AG09319 (cell line): ENCODE measurements at regions not wholly inside any gene's neighbourhood (a gene's known extent, or its start where the extent isn't known, plus 50 kb on each side); places are given as distances from the start of the nearest gene placed in this dataset.

ENCODE experiments used
- DNase-seq: peaks from one replicate; pipeline ENCODE4 v3.0.0-alpha.2; 2010; ENCODE audit warnings: low read depth; ENCODE audit errors: extremely low read depth
- CTCF ChIP-seq: IDR thresholded peaks from 2 replicates; pipeline ENCODE4 v1.5.1; 2011; ENCODE audit warnings: low read depth, mild to moderate bottlenecking, inconsistent platforms, low read length, moderate library complexity

GRCh38 chr1:55457874-55458273, 242.7 kb upstream of the USP24 start:
- no peak for TF ChIP-seq CTCF
- DNase-seq = no peak

GRCh38 chr1:55456971-55457370, 241.8 kb upstream of the USP24 start:
- no peak for TF ChIP-seq CTCF

GRCh38 chr1:55448261-55448660, 233.1 kb upstream of the USP24 start:
- DNase-seq = no peak
- no peak for TF ChIP-seq CTCF

More at GRCh38 chr1:55456971-55457370, 241.8 kb upstream of the USP24 start:
- no peak for DNase-seq

DNA sequence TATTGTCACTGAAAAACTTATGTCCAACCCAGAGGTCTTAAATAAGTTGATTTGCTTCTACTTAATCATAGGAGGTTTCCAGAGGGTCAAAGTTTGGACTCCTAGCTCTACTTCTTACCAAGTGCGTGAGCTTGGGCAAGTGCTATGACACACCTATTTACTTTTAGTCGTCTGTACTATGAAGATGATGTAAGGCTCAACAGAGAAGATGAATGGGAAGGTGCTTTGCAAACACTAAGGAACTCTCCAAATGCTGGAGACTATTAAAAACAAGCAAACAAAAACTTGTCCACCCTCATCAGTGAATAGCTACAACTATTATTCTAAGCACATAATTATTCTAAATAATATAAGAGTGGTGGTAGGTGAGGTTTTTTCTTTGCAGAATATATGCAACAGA, 232.3 kb upstream of the USP24 start:
- no peak for DNase-seq
- no peak for TF ChIP-seq CTCF

DNA sequence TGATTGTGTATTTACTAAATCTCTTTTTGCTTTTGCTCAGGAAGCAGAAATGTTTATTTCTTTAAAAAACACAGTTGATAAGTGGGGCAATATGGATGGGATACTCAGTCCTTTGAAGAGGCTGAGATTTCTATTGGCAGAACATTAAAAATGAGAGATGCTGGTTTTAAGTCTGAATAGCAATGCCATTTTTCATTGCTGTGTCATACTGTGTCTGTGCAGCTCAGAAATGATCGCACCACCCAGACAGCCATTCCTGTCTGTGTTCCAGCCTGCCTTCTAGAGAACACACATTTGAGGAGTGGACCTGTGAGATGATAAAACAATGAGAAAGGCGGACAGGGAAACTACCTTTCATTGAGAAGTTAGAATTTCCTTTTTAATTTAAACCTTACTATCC, 231.2 kb upstream of the USP24 start:
- DNase-seq = no peak
- TF ChIP-seq CTCF = no peak

- DNase-seq = no peak
- no peak for TF ChIP-seq CTCF
These were observed 230.3 kb upstream of the USP24 start for GRCh38 chr1:55445416-55445815.

DNA sequence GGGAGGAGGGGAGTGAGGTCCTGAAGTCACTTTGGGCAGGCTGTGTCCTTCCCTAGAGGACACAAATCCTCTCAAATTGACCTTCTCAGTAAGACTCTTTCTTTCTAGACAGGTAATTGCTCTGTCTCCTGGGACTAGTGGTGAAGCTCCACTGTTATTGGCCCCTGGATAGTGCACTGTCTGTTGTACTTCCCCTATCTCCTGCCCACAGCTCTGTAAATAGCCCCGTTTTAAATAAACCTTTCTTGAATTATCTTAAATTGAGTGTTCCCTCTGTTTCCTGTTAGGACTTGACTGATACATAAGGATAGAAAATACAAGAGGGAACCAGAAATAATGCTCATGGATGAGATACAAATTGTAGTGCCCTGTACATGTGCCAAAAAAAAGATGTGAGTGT, 229.5 kb upstream of the USP24 start:
- TF ChIP-seq CTCF = no peak
- DNase-seq = no peak
